K562 (cell line): ENCODE measurements at regions not wholly inside any gene's neighbourhood (a gene's known extent, or its start where the extent isn't known, plus 50 kb on each side); places are given as distances from the start of the nearest gene placed in this dataset.
"Not testable (repeated sequence)": the region's sequence is repeated elsewhere in the genome, so short reads cannot be mapped to it uniquely, and the experiment has no call there.

Experiments
- ATAC-seq: fragments of 200-7000 bp; cut with Tn5 transposase; 3 replicates; pipeline ENCODE4 v1.9.1; 2020; ENCODE audit warnings: moderate library complexity
- BruUV-seq: library from RNA; stranded (reverse); fragments of 400-500 nt; replicated peaks from 2 replicates; lab custom pipeline; 2021; lab: Mats Ljungman, UMichigan
- CTCF ChIA-PET: fragments of 300-600 bp; formaldehyde crosslinking; extraction: SDS; loops from one replicate; lab custom pipeline; 2021; ENCODE audit warnings: low intra/inter-chr PET ratio; lab: Yijun Ruan, JAX
- POLR2A ChIA-PET: fragments of 300-600, 350-650 bp; sonication (Branson Sonifier 250); formaldehyde crosslinking; extraction: SDS; loops from one replicate; lab custom pipeline; 2021; ENCODE audit warnings: antibody characterized with exemption, inconsistent platforms; lab: Yijun Ruan, JAX
- DNase-seq, 4 experiments: peaks; one replicate each; pipeline versions ENCODE4 v3.0.0 to v3.0.0-alpha.2; 2011 to 2018; ENCODE audit warnings: low spot score in 3 of 4, mixed read lengths in 3 of 4; ENCODE audit errors: extremely low read depth in 1 of 4
- FAIRE-seq: peaks from 2 replicates; lab custom pipeline; 2011; peaks lifted over from hg19 to GRCh38; lab: Jason Lieb, UNC
- H2AFZ ChIP-seq: 2 replicates; pipeline ENCODE4 v1.6.0; 2011; ENCODE audit warnings: low read depth, low read length, control low read depth, inconsistent platforms
- H3K27ac ChIP-seq: fragments of 200-600 bp; 3 replicates; pipeline ENCODE4 v1.8.0; 2011; ENCODE audit warnings: low read depth, mild to moderate bottlenecking, control low read depth, inconsistent platforms, low read length, moderate library complexity, mixed read lengths; ENCODE audit errors: extremely low read depth
- H3K27me3 ChIP-seq, 2 experiments: fragments of 300-600 bp in 1 of 2; 2 replicates in 1 of 2; 3 replicates in 1 of 2; pipeline versions ENCODE4 v1.6.0 to v1.8.0; 2011; ENCODE audit warnings: inconsistent platforms in 2 of 2, low read length in 2 of 2, mild to moderate bottlenecking in 1 of 2, mixed read lengths in 1 of 2, moderate library complexity in 1 of 2; ENCODE audit not compliant: control insufficient read depth in 2 of 2, insufficient read depth in 2 of 2
- H3K36me3 ChIP-seq: fragments of 300-600 bp; 3 replicates; pipeline ENCODE4 v1.8.0; 2011; ENCODE audit warnings: mild to moderate bottlenecking, low read length, inconsistent platforms; ENCODE audit not compliant: control insufficient read depth, insufficient read depth
- H3K4me1 ChIP-seq, 2 experiments: fragments of 200-600 bp in 1 of 2; replicated peaks in 1 of 2; 2 replicates in 1 of 2; 3 replicates in 1 of 2; pipeline versions ENCODE4 v1.5.1 to v1.8.0; 2011; ENCODE audit warnings: inconsistent platforms in 2 of 2, low read length in 2 of 2, mild to moderate bottlenecking in 1 of 2, mixed read lengths in 1 of 2, moderate library complexity in 1 of 2; ENCODE audit not compliant: control insufficient read depth in 2 of 2, insufficient read depth in 2 of 2
- H3K4me2 ChIP-seq: 2 replicates; pipeline ENCODE4 v1.6.1; 2011; ENCODE audit warnings: low read length, control low read depth, inconsistent platforms, mixed read lengths; ENCODE audit not compliant: insufficient read depth
- H3K4me3 ChIP-seq: fragments of 200-600 bp; sonication (generic), shearing (Covaris generic); 2 replicates; pipeline ENCODE4 v1.5.1; 2016; ENCODE audit warnings: control low read depth, inconsistent platforms
- H3K79me2 ChIP-seq: fragments of 200-600 bp; 3 replicates; pipeline ENCODE4 v1.8.0; 2011; ENCODE audit warnings: low read length, inconsistent platforms; ENCODE audit not compliant: control insufficient read depth, insufficient read depth
- H3K9ac ChIP-seq, 2 experiments: 2 replicates each; pipeline versions ENCODE4 v1.6.0 to v1.6.1; 2011; ENCODE audit warnings: low read depth in 2 of 2, low read length in 2 of 2, control low read depth in 1 of 2, inconsistent platforms in 1 of 2, mild to moderate bottlenecking in 1 of 2, mixed read lengths in 1 of 2; ENCODE audit not compliant: insufficient read depth in 1 of 2
- H3K9me1 ChIP-seq: one replicate; pipeline ENCODE4 v1.6.0; 2011; ENCODE audit warnings: inconsistent platforms, mild to moderate bottlenecking, low read length, moderate library complexity; ENCODE audit not compliant: control insufficient read depth, insufficient read depth
- H3K9me3 ChIP-seq: replicated peaks from 2 replicates; pipeline ENCODE4 v1.5.1; 2011; ENCODE audit warnings: low read depth, low read length, inconsistent platforms; ENCODE audit not compliant: control insufficient read depth, insufficient read depth
- H4K20me1 ChIP-seq: replicated peaks from 2 replicates; pipeline ENCODE4 v1.6.1; 2011; ENCODE audit warnings: low read length, inconsistent platforms, mixed read lengths; ENCODE audit not compliant: control insufficient read depth, insufficient read depth
- MXI1 ChIP-seq: IDR thresholded peaks from 2 replicates; pipeline ENCODE4 v1.6.1; 2011; ENCODE audit warnings: low read depth, mild to moderate bottlenecking, improper control_type of control experiment, low read length
- PBX2 ChIP-seq, 2 experiments: IDR thresholded peaks in 1 of 2; conservative IDR thresholded peaks in 1 of 2; 2 replicates each; pipeline ENCODE4 v1.6.1; 2016; ENCODE audit warnings: low read depth in 2 of 2, mild to moderate bottlenecking in 1 of 2, missing compliant biosample characterization in 1 of 2, missing genetic modification characterization in 1 of 2, moderate library complexity in 1 of 2
- ZNF165 ChIP-seq: fragments of 250-450 bp; sonication (Bioruptor Pico); IDR thresholded peaks from 2 replicates; pipeline ENCODE4 v1.4.0; 2020; ENCODE audit warnings: borderline replicate concordance
- ZNF639 ChIP-seq, 2 experiments: fragments of 200-800 bp in 1 of 2; sonication (Bioruptor generic) in 1 of 2; sonication (generic) in 1 of 2; formaldehyde crosslinking in 1 of 2; IDR thresholded peaks in 1 of 2; conservative IDR thresholded peaks in 1 of 2; 2 replicates each; pipeline versions ENCODE4 v1.5.0 to v1.6.1; 2016 to 2020; ENCODE audit warnings: missing compliant biosample characterization in 1 of 2, missing genetic modification characterization in 1 of 2, missing genetic modification reagents in 1 of 2
- ZSCAN32 ChIP-seq: fragments of 450-650 bp; formaldehyde crosslinking; IDR thresholded peaks from 2 replicates; pipeline ENCODE4 v1.4.0; 2020; ENCODE audit warnings: mild to moderate bottlenecking, moderate library complexity
- WGBS: fragments of 100-300 bp; shearing (Covaris generic); methylation state at CpG from one replicate; pipeline ENCODE4 v1.1.6; 2016; ENCODE audit warnings: low coverage, mixed read lengths; ENCODE audit not compliant: insufficient coverage; ENCODE audit errors: missing lambda C conversion rate; 5-methylcytosine and 5-hydroxymethylcytosine counted together
- in situ Hi-C: fragments of 300-500 bp; cut with MboI; formaldehyde crosslinking; loops from 4 replicates; pipeline ENCODE4 v1.15.0; 2018; ENCODE audit warnings: inconsistent platforms, mixed read lengths
- intact Hi-C: fragments of 100-400 bp; cut with micrococcal nuclease; formaldehyde crosslinking; loops from 2 replicates; pipeline ENCODE4 v1.14.2; 2022

GRCh38 chrX:27241981-27242380 is 221.2 kb downstream of the PPP4R3C start (continued):
- TF ChIP-seq PBX2 (CRISPR knock-in tag; IDR thresholded peaks at IDR 0.05; ENCODE audit: low read depth) (no peak), PBX2 (tag; conservative IDR thresholded peaks at IDR 0.05; ENCODE audit: low read depth) (no peak), ZSCAN32 (CRISPR knock-in tag) (no peak), MXI1 (no peak), ZNF639 (CRISPR knock-in tag; conservative IDR thresholded peaks at IDR 0.05 in 1 of 2, IDR thresholded peaks at IDR 0.05 in 1 of 2) (no peak), ZNF165 (CRISPR knock-in tag) (no peak)

- intact Hi-C loops, H3K27me3 ChIP-seq, H2AFZ ChIP-seq, H3K9ac ChIP-seq, H3K79me2 ChIP-seq, DNase-seq, H3K4me1 ChIP-seq, ATAC-seq, FAIRE-seq, H3K9me3 ChIP-seq, H3K4me3 ChIP-seq, POLR2A ChIA-PET, BruUV-seq, H4K20me1 ChIP-seq, CTCF ChIA-PET, H3K4me2 ChIP-seq, H3K27ac ChIP-seq, in situ Hi-C loops, H3K9me1 ChIP-seq, H3K36me3 ChIP-seq: not testable (repeated sequence)
- WGBS = 0% methylated on average over 3 of the region's 4 CpGs
These were observed 223.1 kb downstream of the PPP4R3C start for GRCh38 chrX:27240042-27240441.
